NCI-H2029 (cell line): ENCODE measurements at regions not wholly inside any gene's neighbourhood (a gene's known extent, or its start where the extent isn't known, plus 50 kb on each side); places are given as distances from the start of the nearest gene placed in this dataset.
"Not testable (repeated sequence)": the region's sequence is repeated elsewhere in the genome, so short reads cannot be mapped to it uniquely, and the experiment has no call there.

Source experiments
- DNase-seq: peaks from one replicate; lab custom pipeline; 2025; lab: John Stamatoyannopoulos, UW

- DNase-seq: no peak
Observed at GRCh38 chr10:34957531-34957930, 132.6 kb downstream of the CUL2 start.

GRCh38 chr10:34956756-34957155, 133.4 kb downstream of the CUL2 start:
- no peak for DNase-seq

GRCh38 chr10:34955391-34955790, 134.8 kb downstream of the CUL2 start:
- no peak for DNase-seq

- DNase-seq: peak; percentile 68
Observed at GRCh38 chr10:34954142-34954541, 136.0 kb downstream of the CUL2 start.

DNA sequence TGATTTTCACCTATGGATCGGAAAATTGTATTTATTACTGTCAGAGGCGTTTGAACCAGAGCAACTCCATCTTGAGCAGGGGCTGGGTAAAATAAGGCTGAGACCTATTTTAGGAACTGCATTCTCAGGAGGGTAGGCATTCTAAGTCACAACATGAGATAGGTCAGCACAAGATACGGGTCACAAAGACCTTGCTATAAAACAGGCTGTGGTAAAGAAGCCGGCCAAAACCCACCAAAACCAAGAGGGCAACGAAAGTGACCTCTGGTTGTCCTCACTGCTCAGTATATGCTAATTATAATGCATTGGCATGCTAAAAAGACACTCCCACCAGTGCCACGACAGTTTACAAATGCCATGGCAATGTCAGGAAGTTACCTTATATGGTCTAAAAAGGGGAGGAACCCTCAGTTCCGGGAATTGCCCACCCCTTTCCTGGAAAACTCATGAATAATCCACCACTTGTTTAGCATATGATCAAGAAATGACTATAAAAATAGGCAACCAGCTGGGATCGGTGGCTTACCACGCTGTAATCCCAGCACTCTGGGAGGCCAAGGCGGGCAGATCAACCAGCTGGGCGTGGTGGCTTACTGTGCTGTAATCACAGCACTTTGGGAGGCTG, 136.3 kb upstream of the PARD3 start:
- not testable (repeated sequence) for DNase-seq

DNA sequence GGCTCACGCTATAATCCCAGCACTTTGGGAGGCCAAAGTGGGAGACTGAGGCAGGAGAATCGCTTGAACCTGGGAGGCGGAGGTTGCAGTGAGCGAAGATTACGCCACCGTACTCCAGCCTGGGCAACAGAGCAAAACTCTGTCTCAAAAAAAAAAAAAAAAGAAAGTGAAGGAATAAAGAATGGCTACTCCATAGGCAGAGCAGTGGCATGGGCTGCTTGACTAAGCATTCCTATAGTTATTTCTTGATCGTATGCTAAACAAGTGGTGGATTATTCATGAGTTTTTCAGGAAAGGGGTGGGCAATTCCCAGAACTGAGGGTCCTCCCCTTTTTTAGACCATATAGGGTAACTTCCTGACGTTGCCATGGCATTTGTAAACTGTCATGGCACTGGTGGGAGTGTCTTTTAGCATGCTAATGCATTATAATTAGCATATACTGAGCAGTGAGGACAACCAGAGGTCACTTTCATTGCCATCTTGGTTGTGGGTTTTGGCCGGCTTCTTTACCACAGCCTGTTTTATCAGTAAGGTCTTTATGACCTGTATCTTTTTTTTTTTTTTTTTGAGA, 130.9 kb upstream of the PARD3 start:
- not testable (repeated sequence) for DNase-seq

GRCh38 chr10:34941471-34942357, 126.6 kb upstream of the PARD3 start:
- no peak for DNase-seq

GRCh38 chr10:34940436-34940835, 125.3 kb upstream of the PARD3 start:
- DNase-seq: no peak

DNA sequence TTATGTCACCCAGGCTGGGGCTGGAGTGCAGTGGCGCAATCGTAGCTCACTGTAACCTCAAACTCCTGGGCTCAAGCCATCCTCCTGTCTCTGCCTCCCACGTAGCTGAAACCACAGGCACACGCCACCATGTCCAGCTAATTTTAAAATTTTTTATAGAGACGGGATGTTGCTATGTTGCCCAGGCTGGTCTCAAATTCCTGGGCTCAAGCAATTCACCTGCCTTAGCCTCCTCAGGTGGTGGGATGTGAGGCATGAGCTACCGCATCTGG, 123.2 kb upstream of the PARD3 start:
- DNase-seq: no peak

- not testable (repeated sequence) for DNase-seq
Observed at GRCh38 chr10:34937643-34938398, 122.7 kb upstream of the PARD3 start.

- DNase-seq: no peak
Observed at GRCh38 chr10:34936061-34936460, 121.0 kb upstream of the PARD3 start.

GRCh38 chr10:34933676-34934075, 118.6 kb upstream of the PARD3 start:
- no peak for DNase-seq

DNA sequence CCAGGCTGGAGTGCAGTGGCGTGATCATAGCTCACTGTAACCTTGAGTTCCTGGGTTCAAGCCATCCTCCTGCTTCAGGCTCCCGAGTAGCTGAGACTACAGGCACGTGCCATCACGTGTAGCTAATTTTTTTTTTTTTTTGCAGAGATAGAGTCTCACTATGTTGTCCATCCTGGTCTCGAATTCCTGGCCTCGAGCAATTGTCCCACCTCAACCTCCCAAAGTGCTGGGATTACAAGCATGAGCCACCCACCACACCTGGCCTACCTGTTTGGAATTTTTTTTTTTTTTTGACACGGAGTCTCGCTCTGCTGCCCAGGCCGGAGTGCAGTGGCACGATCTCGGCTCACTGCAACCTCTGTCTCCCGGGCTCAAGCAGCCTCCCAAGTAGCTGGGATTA, 117.1 kb upstream of the PARD3 start:
- DNase-seq: no peak

DNA sequence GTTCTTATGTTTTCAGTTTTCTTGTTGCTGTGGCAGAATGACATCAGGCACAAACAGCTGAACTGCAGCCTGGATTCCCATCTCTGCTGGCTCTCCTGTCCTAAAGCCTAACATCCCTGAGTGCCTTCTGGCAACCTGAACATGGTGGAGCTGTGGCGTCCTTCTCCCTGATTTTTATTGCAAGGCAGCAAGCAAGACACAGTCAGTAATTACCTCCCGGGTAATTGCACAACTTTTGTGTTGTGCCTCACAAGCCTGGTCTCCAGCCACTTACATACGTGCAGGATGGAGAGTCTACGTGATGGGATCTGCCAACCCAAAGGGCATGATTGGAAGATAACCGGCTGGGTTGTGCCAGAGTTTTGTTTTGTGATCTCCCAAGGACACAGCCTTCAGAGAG, 116.1 kb upstream of the PARD3 start:
- no peak for DNase-seq

DNA sequence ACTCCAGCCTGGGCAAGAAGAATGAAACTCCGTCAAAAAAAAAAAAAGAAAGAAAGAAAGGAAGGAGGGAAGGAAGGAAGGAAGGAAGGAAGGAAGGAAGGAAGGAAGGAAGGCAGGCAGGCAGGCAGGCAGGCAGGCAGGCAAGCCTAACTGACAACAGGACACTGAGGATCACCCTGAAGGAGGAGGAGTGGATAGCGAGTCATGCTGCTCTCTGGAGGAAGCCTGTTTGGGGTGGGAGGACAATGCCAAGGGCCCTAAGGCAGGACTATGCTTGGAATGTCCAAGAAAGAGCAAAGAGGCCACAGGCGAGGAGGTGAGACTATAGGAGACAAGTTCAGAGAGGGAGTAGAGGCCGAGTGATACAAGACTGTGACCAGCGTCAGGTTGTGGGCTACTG, 107.0 kb upstream of the PARD3 start:
- DNase-seq: no peak

DNA sequence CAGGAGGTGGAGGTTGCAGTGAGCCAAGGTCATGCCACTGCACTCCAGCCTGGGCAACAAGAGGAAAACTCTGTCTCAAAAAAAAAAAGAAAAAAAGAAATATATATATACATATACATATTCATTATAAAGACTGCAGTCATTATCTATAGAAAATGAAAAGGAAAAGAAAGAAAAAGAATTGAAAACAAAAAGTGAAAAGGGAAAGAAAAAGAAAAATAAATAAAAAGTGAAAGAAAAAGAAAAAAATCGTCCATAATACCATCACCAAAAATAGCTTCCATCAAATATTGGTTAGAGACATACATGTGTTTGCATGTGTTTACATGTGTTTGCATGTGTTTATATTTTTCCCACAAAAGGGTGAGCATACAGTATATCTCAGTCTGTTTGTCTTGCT, 105.5 kb upstream of the PARD3 start:
- no peak for DNase-seq

GRCh38 chr10:34918776-34919315, 103.8 kb upstream of the PARD3 start:
- DNase-seq: no peak

GRCh38 chr10:34918060-34918775, 103.1 kb upstream of the PARD3 start:
- DNase-seq: no peak

DNA sequence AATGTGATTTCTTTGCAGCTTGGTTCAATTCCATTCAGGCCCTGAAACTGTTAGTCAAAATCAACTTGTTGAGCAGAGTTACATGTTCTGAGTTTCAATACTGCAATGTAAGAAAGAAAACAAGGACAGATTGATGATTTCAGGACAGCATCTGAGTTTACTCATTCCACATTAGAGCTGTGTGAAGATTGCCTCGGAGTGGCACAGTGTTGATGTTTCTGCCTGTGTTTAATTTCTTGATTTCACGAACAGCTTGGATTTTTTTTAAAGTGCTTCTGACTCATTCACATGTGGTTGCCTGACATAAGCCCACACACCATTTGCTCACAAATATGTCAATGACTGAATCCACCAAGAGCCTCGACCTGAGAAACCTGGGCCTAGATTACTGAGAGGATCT, 101.2 kb upstream of the PARD3 start:
- DNase-seq: no peak

DNA sequence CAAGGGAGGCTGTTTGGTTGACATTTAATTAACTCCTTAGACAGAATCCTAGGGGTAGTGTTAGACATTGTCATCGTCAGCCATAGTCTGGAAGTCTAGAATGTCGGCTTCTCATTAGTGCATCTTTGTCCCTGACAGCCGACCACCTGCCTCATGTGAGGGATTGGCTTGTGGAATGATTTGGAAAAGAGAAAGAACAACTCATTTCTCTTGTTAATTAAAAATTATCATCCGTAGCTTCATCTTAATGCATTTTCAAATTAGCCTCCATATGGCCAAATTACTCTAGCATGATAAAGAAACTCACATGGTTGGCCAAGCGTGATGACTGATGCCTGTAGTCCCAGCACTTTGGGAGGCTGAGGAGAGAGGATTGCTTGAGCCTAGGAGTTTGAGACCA, 97.7 kb upstream of the PARD3 start:
- DNase-seq: no peak

DNA sequence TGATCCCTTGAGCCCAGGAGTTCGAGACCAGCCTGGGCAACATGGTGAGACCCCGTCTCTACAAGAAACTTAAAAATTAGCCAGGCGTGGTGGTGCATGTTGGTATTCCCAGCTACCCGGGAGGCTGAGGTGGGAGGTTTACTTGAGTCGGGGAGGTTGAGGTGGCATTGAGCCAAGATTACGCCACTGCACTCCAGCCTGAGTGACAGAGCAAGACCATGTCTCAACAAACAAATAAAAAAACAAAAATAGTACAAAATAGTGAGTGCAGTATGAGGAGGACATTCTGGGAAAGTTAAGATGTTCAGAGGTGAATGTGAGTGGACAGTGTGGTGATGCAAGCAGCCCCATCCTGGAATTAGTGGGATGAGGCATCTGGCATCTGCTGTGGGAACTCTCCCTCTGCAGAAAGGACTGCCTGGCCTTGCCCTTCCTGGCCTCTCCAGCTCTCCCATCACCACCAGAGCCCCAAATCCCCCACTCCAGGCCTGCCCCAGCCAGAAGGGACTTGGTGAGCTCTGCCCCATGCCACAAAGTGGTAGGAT, 96.6 kb upstream of the PARD3 start:
- DNase-seq: no peak

DNA sequence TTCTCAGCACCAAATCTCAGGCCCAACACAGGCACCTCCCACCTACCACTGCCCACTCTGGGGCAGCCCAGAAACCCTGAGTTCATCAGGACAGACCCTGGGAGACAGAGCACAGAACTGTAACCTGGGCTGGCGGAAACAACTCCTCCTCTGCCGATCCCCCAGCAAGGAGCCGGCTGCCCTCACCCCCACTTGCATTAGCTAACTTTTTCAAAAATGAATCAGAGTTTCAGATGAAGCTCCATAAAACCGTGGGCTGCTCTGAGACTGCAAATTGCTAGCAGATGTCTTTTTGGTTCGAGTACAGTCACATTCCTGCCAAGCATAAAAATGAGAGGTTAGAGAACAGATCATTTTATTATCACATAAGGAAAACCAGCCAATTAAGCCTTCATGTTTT, 93.4 kb upstream of the PARD3 start:
- no peak for DNase-seq
